SHP77 (cell line): ENCODE measurements at regions not wholly inside any gene's neighbourhood (a gene's known extent, or its start where the extent isn't known, plus 50 kb on each side); places are given as distances from the start of the nearest gene placed in this dataset.
"Not testable (repeated sequence)": the region's sequence is repeated elsewhere in the genome, so short reads cannot be mapped to it uniquely, and the experiment has no call there.

Experiments used
- DNase-seq, 2 experiments: peaks; one replicate each; lab custom pipeline; 2025; lab: John Stamatoyannopoulos, UW

DNA sequence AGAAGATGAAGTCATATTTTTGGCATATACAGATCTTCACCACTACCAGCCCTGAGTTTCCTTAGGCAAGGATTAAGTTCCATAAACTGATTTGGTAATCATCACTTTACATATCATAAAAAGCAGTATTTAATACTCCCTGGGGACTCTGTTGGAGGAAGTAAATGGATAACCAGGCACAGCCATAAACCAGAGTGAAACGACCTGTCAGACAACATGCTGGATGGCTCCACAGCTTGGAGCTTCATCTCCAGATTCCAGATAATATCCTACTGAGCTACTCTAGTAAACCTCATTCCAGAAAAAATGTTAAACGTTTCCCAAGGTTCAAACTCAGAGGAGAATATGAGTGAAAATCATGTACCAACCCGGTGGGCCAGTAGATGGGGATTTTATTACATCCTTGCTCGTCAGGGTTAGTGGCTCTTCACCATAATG lies 109.2 kb downstream of the BASP1 start:
- DNase-seq = no peak

GRCh38 chr5:17327048-17327625 lies 109.7 kb downstream of the BASP1 start:
- no peak for DNase-seq

GRCh38 chr5:17329571-17329970 lies 112.1 kb downstream of the BASP1 start:
- no peak for DNase-seq

- no peak for DNase-seq
Observed at GRCh38 chr5:17330386-17330785, 113.0 kb downstream of the BASP1 start.

DNA sequence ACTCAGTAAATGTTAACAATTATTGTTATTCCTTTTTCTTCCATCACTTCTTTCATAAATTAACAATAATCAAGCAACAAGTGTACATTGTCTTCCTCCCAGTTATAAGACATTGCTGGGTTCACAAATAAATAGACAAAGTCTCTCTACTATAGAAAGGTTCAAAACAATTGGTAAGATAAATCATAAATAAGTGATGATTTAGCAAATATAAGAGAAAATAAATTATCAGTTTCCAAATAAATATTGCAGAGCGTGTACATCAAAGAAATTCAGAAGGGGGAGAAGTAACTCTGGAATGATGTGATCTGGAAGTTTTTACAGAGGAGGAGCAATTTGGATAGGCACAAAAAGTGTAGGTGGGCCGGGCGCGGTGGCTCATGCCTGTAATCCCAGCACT lies 114.2 kb downstream of the BASP1 start:
- no peak for DNase-seq

DNA sequence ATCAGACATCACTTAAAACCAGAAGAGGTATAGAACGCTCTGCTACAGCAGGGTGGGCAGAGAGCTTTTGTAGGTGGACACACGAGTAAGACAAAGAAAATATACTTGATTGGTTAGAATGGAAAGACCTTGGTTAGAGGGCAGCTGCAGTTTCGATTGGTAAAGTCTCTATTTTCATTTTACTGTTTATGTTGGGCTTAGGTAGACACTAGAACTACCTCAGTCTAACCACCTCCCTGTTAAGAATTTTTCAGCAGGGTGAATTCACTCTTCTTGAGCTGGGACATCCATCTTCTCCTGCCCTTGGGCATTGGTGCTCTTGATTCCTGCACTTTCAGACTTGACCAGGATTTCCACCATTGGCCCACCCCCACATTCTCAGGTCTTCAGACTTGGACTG lies 116.3 kb downstream of the BASP1 start:
- no peak for DNase-seq

GRCh38 chr5:17336054-17336453 lies 118.6 kb downstream of the BASP1 start:
- DNase-seq = no peak

- not testable (repeated sequence) for DNase-seq
Observed at GRCh38 chr5:17336723-17337122, 119.3 kb downstream of the BASP1 start.

GRCh38 chr5:17339841-17340240 lies 122.4 kb downstream of the BASP1 start:
- no peak for DNase-seq

- no peak for DNase-seq
Observed at GRCh38 chr5:17340379-17340778, 122.9 kb downstream of the BASP1 start.

DNA sequence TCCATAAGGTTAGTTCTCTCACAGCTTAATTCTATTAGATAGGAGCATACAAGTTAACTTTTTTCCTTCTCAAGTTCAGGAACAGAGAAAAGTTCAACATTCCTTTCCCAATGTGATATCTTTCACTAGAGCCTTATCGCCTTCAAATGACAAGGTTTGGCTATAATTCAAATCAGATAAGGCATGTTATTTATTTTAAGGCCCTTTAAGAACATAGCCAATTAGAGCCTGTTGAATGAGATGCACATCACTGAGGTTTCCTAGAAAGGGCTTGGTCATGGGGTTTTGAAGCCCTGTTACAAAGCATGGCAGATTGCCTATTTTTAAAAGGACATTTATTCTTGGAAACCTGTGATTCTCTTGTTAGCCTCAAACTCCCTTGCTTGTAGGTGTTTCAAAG lies 123.4 kb downstream of the BASP1 start:
- DNase-seq = no peak

DNA sequence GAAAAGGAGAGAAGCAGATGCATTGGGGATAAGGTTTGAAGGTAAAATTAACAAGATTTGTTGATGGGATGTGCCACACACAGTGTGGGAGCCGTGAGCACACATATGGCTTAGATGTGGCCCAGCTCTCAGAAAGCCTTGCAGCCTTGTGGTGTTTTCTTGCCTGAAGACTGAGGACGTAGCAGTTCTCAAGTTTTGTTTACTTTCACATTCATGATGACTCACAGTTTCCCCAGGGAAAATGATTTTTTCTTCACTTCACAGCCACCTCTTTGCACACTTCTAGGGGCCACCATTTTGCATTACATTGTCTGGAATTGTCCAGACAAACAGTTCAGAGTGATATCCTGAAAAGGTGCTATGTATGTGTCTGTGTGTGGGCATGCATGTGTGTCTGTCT lies 126.2 kb downstream of the BASP1 start:
- no peak for DNase-seq

- DNase-seq = no peak
Observed at GRCh38 chr5:17346811-17347210, 129.4 kb downstream of the BASP1 start.

DNA sequence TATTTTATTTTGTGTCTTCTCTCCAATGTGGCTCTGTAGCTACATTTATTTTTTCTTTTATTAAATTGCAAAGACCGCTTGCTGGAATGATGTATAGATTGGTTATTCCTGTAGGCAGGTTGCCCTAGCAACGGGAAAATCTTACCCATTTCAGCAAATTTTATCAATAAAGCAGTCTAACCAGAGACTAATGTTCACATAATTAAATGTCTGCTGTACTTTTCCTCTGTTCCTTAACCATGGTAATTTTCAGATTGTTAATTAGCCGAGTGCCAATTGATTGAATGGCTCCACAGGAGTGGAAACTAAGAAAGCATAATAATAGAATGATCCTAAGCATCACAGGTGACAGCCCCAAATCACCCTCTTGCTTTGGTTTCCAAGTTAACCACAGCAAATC lies 134.8 kb downstream of the BASP1 start:
- DNase-seq = no peak

GRCh38 chr5:17354265-17354664 lies 136.8 kb downstream of the BASP1 start:
- DNase-seq = no peak

GRCh38 chr5:17355586-17356346 lies 138.3 kb downstream of the BASP1 start:
- DNase-seq = no peak

DNA sequence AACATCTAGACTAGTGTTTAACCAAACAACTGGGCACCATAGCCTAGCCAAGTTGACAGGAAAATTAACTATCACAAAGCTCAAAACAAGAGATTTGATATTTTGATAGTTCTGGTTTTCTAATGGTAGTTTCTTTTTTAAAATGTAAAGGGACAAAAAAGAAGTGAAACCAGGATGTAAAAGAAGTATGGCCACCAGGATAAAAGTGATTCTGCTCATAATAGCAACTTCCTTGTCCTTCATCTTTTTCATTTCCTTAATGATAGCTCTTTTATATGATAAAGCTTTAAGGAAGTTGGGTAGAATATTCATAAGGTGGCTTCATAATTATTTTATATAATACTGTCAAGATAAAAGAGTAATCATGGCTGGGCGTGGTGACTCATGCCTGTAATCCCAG lies 139.1 kb downstream of the BASP1 start:
- DNase-seq = no peak

- no peak for DNase-seq
Observed at GRCh38 chr5:17357504-17357903, 140.1 kb downstream of the BASP1 start.

GRCh38 chr5:17358031-17358430 lies 140.0 kb upstream of the TAF11L2 start:
- no peak for DNase-seq

GRCh38 chr5:17359451-17360011 lies 138.5 kb upstream of the TAF11L2 start:
- no peak for DNase-seq

GRCh38 chr5:17360879-17361278 lies 137.2 kb upstream of the TAF11L2 start:
- no peak for DNase-seq

- DNase-seq = no peak
Observed at GRCh38 chr5:17361331-17361730, 136.7 kb upstream of the TAF11L2 start.

DNA sequence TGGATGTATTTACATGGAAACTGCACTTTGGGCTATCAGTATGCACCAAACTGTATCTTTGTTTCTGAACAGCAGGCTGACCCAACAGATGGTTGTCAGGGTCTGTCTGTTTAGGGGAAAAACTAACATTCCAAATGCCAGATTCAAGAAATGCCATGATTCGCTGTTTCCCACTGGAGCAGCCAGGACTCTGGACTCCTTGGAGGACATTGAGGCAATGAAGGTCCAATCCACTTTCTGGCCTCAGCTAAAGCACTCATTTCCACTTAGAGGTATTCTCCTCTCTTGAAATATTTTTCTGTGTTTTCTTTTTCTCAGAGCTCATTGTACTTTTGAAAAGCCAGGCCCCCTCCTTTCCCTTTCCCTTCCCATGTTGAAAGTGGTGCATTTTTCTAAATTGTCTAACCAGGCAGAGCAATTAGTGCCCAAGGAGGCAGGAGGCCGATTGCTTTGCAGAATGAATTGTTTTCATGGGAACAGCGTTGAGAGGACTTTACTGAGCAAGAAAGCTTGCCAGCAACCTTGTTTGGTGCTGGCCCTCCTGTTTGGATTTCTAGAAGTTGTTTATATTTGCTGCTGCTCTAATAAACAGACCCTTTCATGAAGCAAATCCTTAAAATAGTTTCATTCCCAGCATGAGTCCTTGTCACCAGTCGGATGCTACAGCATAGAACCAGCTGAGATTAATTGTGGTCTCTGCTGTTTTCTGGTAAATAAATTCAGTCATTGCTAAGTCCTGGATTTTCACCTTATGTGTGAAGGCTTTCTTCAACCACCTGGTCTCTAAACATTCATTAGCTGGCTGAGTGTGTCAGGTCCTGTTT lies 132.8 kb upstream of the TAF11L2 start:
- no peak for DNase-seq
